HFFc6 (cell line): ENCODE measurements at regions not wholly inside any gene's neighbourhood (a gene's known extent, or its start where the extent isn't known, plus 50 kb on each side); places are given as distances from the start of the nearest gene placed in this dataset.

Experiments used
- DNase-seq: peaks from one replicate; pipeline ENCODE4 v3.0.0-alpha.2; 2018
- H3K27ac Mint-ChIP-seq: 2 replicates; pipeline ENCODE4 v1.8.0; 2020; ENCODE audit warnings: mild to moderate bottlenecking, mixed read lengths
- H3K27me3 Mint-ChIP-seq: 2 replicates; pipeline ENCODE4 v1.8.0; 2021; ENCODE audit warnings: mild to moderate bottlenecking, moderate library complexity, mixed read lengths; ENCODE audit not compliant: insufficient read depth
- H3K36me3 Mint-ChIP-seq: 2 replicates; pipeline ENCODE4 v1.8.0; 2021; ENCODE audit warnings: low read depth, mixed read lengths
- H3K4me1 Mint-ChIP-seq: 2 replicates; pipeline ENCODE4 v1.8.0; 2020; ENCODE audit warnings: low read depth, mixed read lengths
- H3K4me3 Mint-ChIP-seq: 2 replicates; pipeline ENCODE4 v1.8.0; 2020; ENCODE audit warnings: mild to moderate bottlenecking, moderate library complexity, mixed read lengths
- H3K9me3 Mint-ChIP-seq: 2 replicates; pipeline ENCODE4 v1.8.0; 2020; ENCODE audit warnings: mild to moderate bottlenecking, mixed read lengths
- CTCF ChIP-seq: fragments of 200-600 bp; sonication (generic); IDR thresholded peaks from 2 replicates; pipeline ENCODE4 v1.5.0; 2021; ENCODE audit warnings: antibody characterized with exemption, mild to moderate bottlenecking

- Mint-ChIP-seq H3K4me1 (peaks cover 7% of the 10 kb centered on the region), H3K27ac (no peak overlapping the region), H3K4me3 (no peak overlapping the region), H3K27me3 (peaks cover 12% of the 10 kb centered on the region), H3K9me3 (no peaks in the 10 kb centered on the region), H3K36me3 (no peaks in the 10 kb centered on the region)
- DNase-seq: no peak
- TF ChIP-seq CTCF: no peak
These were observed 70.1 kb upstream of the BZW1 start for GRCh38 chr2:200741468-200742202.

GRCh38 chr2:200742426-200742825 lies 69.3 kb upstream of the BZW1 start:
- Mint-ChIP-seq H3K36me3 (no peaks in the 10 kb centered on the region), H3K4me3 (no peak overlapping the region), H3K27ac (no peak overlapping the region), H3K9me3 (no peaks in the 10 kb centered on the region), H3K27me3 (peaks cover 12% of the 10 kb centered on the region), H3K4me1 (peaks cover 15% of the 10 kb centered on the region)
- TF ChIP-seq CTCF: no peak
- no peak for DNase-seq

- DNase-seq: no peak
- Mint-ChIP-seq H3K9me3 (no peaks in the 10 kb centered on the region), H3K4me3 (no peak overlapping the region), H3K27ac (no peak overlapping the region), H3K4me1 (peaks cover 22% of the 10 kb centered on the region), H3K36me3 (no peaks in the 10 kb centered on the region), H3K27me3 (peaks cover 12% of the 10 kb centered on the region)
- no peak for TF ChIP-seq CTCF
These were observed 68.6 kb upstream of the BZW1 start for GRCh38 chr2:200743042-200743676.

- Mint-ChIP-seq H3K27ac (no peak overlapping the region), H3K4me1 (peaks cover 33% of the 10 kb centered on the region)
These were observed 67.5 kb upstream of the BZW1 start for GRCh38 chr2:200744201-200744602.

GRCh38 chr2:200746301-200746700 lies 65.4 kb upstream of the BZW1 start:
- no peaks in the 10 kb centered on the region for H3K36me3 Mint-ChIP-seq
- no peak overlapping the region for H3K27ac Mint-ChIP-seq
- no peaks in the 10 kb centered on the region for H3K9me3 Mint-ChIP-seq

More at GRCh38 chr2:200744201-200744602, 67.5 kb upstream of the BZW1 start:
- H3K9me3 Mint-ChIP-seq: no peaks in the 10 kb centered on the region
- DNase-seq: no peak
- no peak for TF ChIP-seq CTCF
- no peaks in the 10 kb centered on the region for H3K36me3 Mint-ChIP-seq
- H3K4me3 Mint-ChIP-seq: no peak overlapping the region
- H3K27me3 Mint-ChIP-seq: peaks cover 9% of the 10 kb centered on the region

More at GRCh38 chr2:200746301-200746700, 65.4 kb upstream of the BZW1 start:
- no peak for TF ChIP-seq CTCF
- H3K27me3 Mint-ChIP-seq: peaks cover 3% of the 10 kb centered on the region
- DNase-seq: no peak
- H3K4me3 Mint-ChIP-seq: no peak overlapping the region
- peaks cover 35% of the 10 kb centered on the region for H3K4me1 Mint-ChIP-seq
